Caco-2 (cell line): ENCODE measurements at regions not wholly inside any gene's neighbourhood (a gene's known extent, or its start where the extent isn't known, plus 50 kb on each side); places are given as distances from the start of the nearest gene placed in this dataset.

Experiments
- BruUV-seq: library from RNA; stranded (reverse); fragments of 400-500 nt; replicated peaks from 2 replicates; lab custom pipeline; 2021; lab: Mats Ljungman, UMichigan
- CTCF ChIA-PET: fragments of 300-600 bp; sonication (Branson Sonifier 250); formaldehyde crosslinking; loops from one replicate; lab custom pipeline; 2022; ENCODE audit warnings: antibody characterized with exemption; lab: Charles Lee
- POLR2A ChIA-PET: fragments of 300-600 bp; sonication (Branson Sonifier 250); formaldehyde crosslinking; loops from one replicate; lab custom pipeline; 2022; ENCODE audit warnings: antibody characterized with exemption; lab: Charles Lee
- DNase-seq, 2 experiments: peaks; one replicate each; pipeline versions ENCODE4 v3.0.0 to v3.0.0-alpha.2; 2020 to 2022
- H3K27me3 ChIP-seq: replicated peaks from 2 replicates; pipeline ENCODE4 v1.6.0; 2011; ENCODE audit warnings: low read length; ENCODE audit not compliant: control insufficient read depth, insufficient read depth
- H3K36me3 ChIP-seq: 2 replicates; pipeline ENCODE4 v1.5.1; 2011; ENCODE audit warnings: low read length; ENCODE audit not compliant: control insufficient read depth, insufficient read depth
- H3K4me1 ChIP-seq: fragments of 250-450 bp; sonication (Bioruptor Pico); 2 replicates; pipeline ENCODE4 v1.5.1; 2020; ENCODE audit warnings: mild to moderate bottlenecking
- H3K4me3 ChIP-seq: 2 replicates; pipeline ENCODE4 v1.5.1; 2011; ENCODE audit warnings: low read depth, mild to moderate bottlenecking, control low read depth, low read length
- H3K9me3 ChIP-seq: fragments of 250-450 bp; sonication (Bioruptor Pico); 2 replicates; pipeline ENCODE4 v1.5.1; 2020; ENCODE audit warnings: mild to moderate bottlenecking, moderate library complexity
- H3K27ac Mint-ChIP-seq: one replicate; pipeline ENCODE4 v1.8.0; 2022; ENCODE audit warnings: mixed read lengths; ENCODE audit not compliant: unreplicated experiment
- H3K27me3 Mint-ChIP-seq: one replicate; pipeline ENCODE4 v1.8.0; 2022; ENCODE audit warnings: mixed read lengths; ENCODE audit not compliant: insufficient read depth, unreplicated experiment
- H3K36me3 Mint-ChIP-seq: one replicate; pipeline ENCODE4 v1.8.0; 2022; ENCODE audit warnings: mild to moderate bottlenecking, mixed read lengths; ENCODE audit not compliant: insufficient read depth, unreplicated experiment
- H3K4me1 Mint-ChIP-seq: one replicate; pipeline ENCODE4 v1.8.0; 2022; ENCODE audit warnings: low read depth, mixed read lengths; ENCODE audit not compliant: unreplicated experiment
- H3K4me3 Mint-ChIP-seq: one replicate; pipeline ENCODE4 v1.8.0; 2022; ENCODE audit warnings: mild to moderate bottlenecking, moderate library complexity, mixed read lengths; ENCODE audit not compliant: unreplicated experiment
- H3K9me3 Mint-ChIP-seq: one replicate; pipeline ENCODE4 v1.8.0; 2022; ENCODE audit warnings: mixed read lengths; ENCODE audit not compliant: unreplicated experiment
- CTCF ChIP-seq, 2 experiments: fragments of 200-600 bp in 1 of 2; IDR thresholded peaks; 1 replicate in 1 of 2; 2 replicates in 1 of 2; pipeline versions ENCODE4 v1.5.1 to v1.8.0; 2011 to 2022; ENCODE audit warnings: antibody characterized with exemption in 1 of 2, control low read depth in 1 of 2, inconsistent platforms in 1 of 2, low read depth in 1 of 2, low read length in 1 of 2, mild to moderate bottlenecking in 1 of 2, moderate library complexity in 1 of 2; ENCODE audit not compliant: insufficient read depth in 1 of 2, severe bottlenecking in 1 of 2, unreplicated experiment in 1 of 2
- intact Hi-C: fragments of 100-400 bp; cut with micrococcal nuclease; formaldehyde crosslinking; loops from one replicate; pipeline ENCODE4 v1.10.0; 2022; ENCODE audit not compliant: unreplicated experiment

- Mint-ChIP-seq H3K9me3 (no peaks in the 10 kb centered on the region), H3K27ac (no peak overlapping the region), H3K4me1 (no peaks in the 10 kb centered on the region), H3K36me3 (no peaks in the 10 kb centered on the region), H3K27me3 (no peaks in the 10 kb centered on the region), H3K4me3 (no peak overlapping the region)
- no peak for TF ChIP-seq CTCF (IDR thresholded peaks at IDR 0.05; ENCODE audit: insufficient read depth in 1 of 2, low read depth in 1 of 2, low read length in 1 of 2, severe bottlenecking in 1 of 2, unreplicated experiment in 1 of 2)
- no peak for DNase-seq
- no peak overlapping the region for H3K4me3 ChIP-seq
- no peaks in the 10 kb centered on the region for H3K27me3 ChIP-seq
- no peaks in the 10 kb centered on the region for H3K4me1 ChIP-seq
- H3K9me3 ChIP-seq, result no peaks in the 10 kb centered on the region
- BruUV-seq, result no TSS peak
- intact Hi-C loops, result no loop called here
- POLR2A ChIA-PET, result no interaction called here
- CTCF ChIA-PET, result no interaction called here
- H3K36me3 ChIP-seq, result no peaks in the 10 kb centered on the region
Measured at GRCh38 chr13:83563499-83563898, 318.8 kb downstream of the SLITRK1 start.

GRCh38 chr13:83557845-83558244, 324.4 kb downstream of the SLITRK1 start:
- BruUV-seq, result no TSS peak
- DNase-seq, result no peak
- no peaks in the 10 kb centered on the region for H3K4me1 Mint-ChIP-seq
- H3K27me3 ChIP-seq, result no peaks in the 10 kb centered on the region
- H3K9me3 Mint-ChIP-seq, result no peaks in the 10 kb centered on the region
- ChIA-PET POLR2A (no interaction called here), CTCF (no interaction called here)
- no peaks in the 10 kb centered on the region for H3K36me3 ChIP-seq
- TF ChIP-seq CTCF (IDR thresholded peaks at IDR 0.05; ENCODE audit: insufficient read depth in 1 of 2, low read depth in 1 of 2, low read length in 1 of 2, severe bottlenecking in 1 of 2, unreplicated experiment in 1 of 2), result no peak
- no peaks in the 10 kb centered on the region for H3K4me1 ChIP-seq
- H3K27me3 Mint-ChIP-seq, result no peaks in the 10 kb centered on the region
- no peak overlapping the region for H3K4me3 ChIP-seq
- H3K4me3 Mint-ChIP-seq, result no peak overlapping the region
- intact Hi-C loops, result no loop called here
- no peak overlapping the region for H3K27ac Mint-ChIP-seq
- H3K9me3 ChIP-seq, result no peaks in the 10 kb centered on the region
- H3K36me3 Mint-ChIP-seq, result no peaks in the 10 kb centered on the region

GRCh38 chr13:83549671-83550070, 332.6 kb downstream of the SLITRK1 start:
- H3K27me3 Mint-ChIP-seq, result no peaks in the 10 kb centered on the region
- intact Hi-C loops, result no loop called here
- ChIA-PET CTCF (no interaction called here), POLR2A (no interaction called here)
- no peak overlapping the region for H3K4me3 ChIP-seq
- no peaks in the 10 kb centered on the region for H3K9me3 Mint-ChIP-seq
- no peak overlapping the region for H3K27ac Mint-ChIP-seq
- BruUV-seq, result no TSS peak
- no peaks in the 10 kb centered on the region for H3K4me1 Mint-ChIP-seq
- no peaks in the 10 kb centered on the region for H3K36me3 ChIP-seq
- H3K36me3 Mint-ChIP-seq, result no peaks in the 10 kb centered on the region
- H3K27me3 ChIP-seq, result no peaks in the 10 kb centered on the region
- no peak for DNase-seq
- TF ChIP-seq CTCF (IDR thresholded peaks at IDR 0.05; ENCODE audit: insufficient read depth in 1 of 2, low read depth in 1 of 2, low read length in 1 of 2, severe bottlenecking in 1 of 2, unreplicated experiment in 1 of 2), result no peak
- H3K4me3 Mint-ChIP-seq, result no peak overlapping the region
- no peaks in the 10 kb centered on the region for H3K4me1 ChIP-seq
- 0 out of 2 replicates have a peak, but pooled peaks cover 4% of the 10 kb centered on the region for H3K9me3 ChIP-seq
